HCT116 (cell line): ENCODE measurements at regions not wholly inside any gene's neighbourhood (a gene's known extent, or its start where the extent isn't known, plus 50 kb on each side); places are given as distances from the start of the nearest gene placed in this dataset.

Source experiments
- ATAC-seq: fragments of 200-7000 bp; cut with Tn5 transposase; 2 replicates; pipeline ENCODE4 v1.9.1; 2020; ENCODE audit warnings: mild to moderate bottlenecking, moderate library complexity
- BruUV-seq: library from RNA; stranded (reverse); fragments of 400-500 nt; replicated peaks from 2 replicates; lab custom pipeline; 2021; lab: Mats Ljungman, UMichigan
- CTCF ChIA-PET: fragments of 300-600 bp; sonication (Branson Sonifier 250); formaldehyde crosslinking; loops from one replicate; lab custom pipeline; 2021; ENCODE audit warnings: antibody characterized with exemption; lab: Charles Lee
- POLR2A ChIA-PET: fragments of 300-600, 350-600 bp; sonication (Branson Sonifier 250); formaldehyde crosslinking; loops from one replicate; lab custom pipeline; 2021; ENCODE audit warnings: antibody characterized with exemption; lab: Charles Lee
- RAD21 ChIA-PET, 2 experiments: fragments of 300-600 bp; sonication (Branson Sonifier 250); formaldehyde crosslinking; loops; one replicate each; lab custom pipeline; 2023; ENCODE audit warnings: low total read pairs in 2 of 2; ENCODE audit not compliant: uncharacterized antibody in 2 of 2, unreplicated experiment in 2 of 2, low non-redundant PET in 1 of 2; lab: Charles Lee
- DNase-seq: peaks from one replicate; pipeline ENCODE4 v3.0.0-alpha.2; 2010; ENCODE audit warnings: low read depth, low spot score
- H2AFZ ChIP-seq: fragments of 200-600 bp; shearing (Covaris generic), sonication (generic); 2 replicates; pipeline ENCODE4 v1.6.1; 2017; ENCODE audit warnings: low read depth, mixed run types, mixed read lengths, antibody characterized with exemption, low read length; ENCODE audit not compliant: poor library complexity, severe bottlenecking
- H3K27ac ChIP-seq: 2 replicates; pipeline ENCODE4 v1.5.1; 2012; ENCODE audit warnings: low read depth, low read length
- H3K27me3 ChIP-seq: fragments of 200-600 bp; sonication (generic); 2 replicates; pipeline ENCODE4 v1.6.1; 2016; ENCODE audit warnings: mixed run types, low read length, mixed read lengths; ENCODE audit not compliant: insufficient read depth
- H3K36me3 ChIP-seq, 2 experiments: fragments of 200-500 bp in 1 of 2; fragments of 200-600 bp in 1 of 2; sonication (Bioruptor generic) in 1 of 2; sonication (generic) in 1 of 2; 2 replicates each; pipeline versions ENCODE4 v1.5.1 to v1.6.1; 2014 to 2016; ENCODE audit warnings: low read length in 2 of 2, inconsistent platforms in 1 of 2, mixed read lengths in 1 of 2, mixed run types in 1 of 2; ENCODE audit not compliant: insufficient read depth in 2 of 2, control insufficient read depth in 1 of 2
- H3K4me1 ChIP-seq, 2 experiments: fragments of 200-600 bp in 1 of 2; sonication (generic) in 1 of 2; 2 replicates each; pipeline versions ENCODE4 v1.5.1 to v1.6.1; 2012 to 2017; ENCODE audit warnings: low read length in 2 of 2, inconsistent platforms in 1 of 2, mild to moderate bottlenecking in 1 of 2, mixed read lengths in 1 of 2, mixed run types in 1 of 2, moderate library complexity in 1 of 2; ENCODE audit not compliant: insufficient read depth in 2 of 2, control insufficient read depth in 1 of 2
- H3K4me2 ChIP-seq: fragments of 200-600 bp; sonication (generic); 2 replicates; pipeline ENCODE4 v1.6.1; 2017; ENCODE audit warnings: mixed run types, low read length, mixed read lengths
- H3K4me3 ChIP-seq, 2 experiments: fragments of 200-600 bp in 1 of 2; sonication (generic) in 1 of 2; replicated peaks in 1 of 2; 2 replicates each; pipeline ENCODE4 v1.5.1; 2011 to 2016; ENCODE audit warnings: low read length in 2 of 2, control low read depth in 1 of 2, low read depth in 1 of 2, mild to moderate bottlenecking in 1 of 2, mixed read lengths in 1 of 2, mixed run types in 1 of 2
- H3K79me2 ChIP-seq: fragments of 200-600 bp; sonication (generic); 2 replicates; pipeline ENCODE4 v1.6.1; 2017; ENCODE audit warnings: mild to moderate bottlenecking, mixed run types, low read length, moderate library complexity, mixed read lengths; ENCODE audit not compliant: insufficient read depth
- H3K9ac ChIP-seq: fragments of 200-600 bp; sonication (generic); 2 replicates; pipeline ENCODE4 v1.6.1; 2016; ENCODE audit warnings: low read length, mixed read lengths
- H3K9me2 ChIP-seq: fragments of 200-600 bp; sonication (generic), shearing (Covaris generic); 2 replicates; pipeline ENCODE4 v1.6.1; 2017; ENCODE audit warnings: mixed run types, mild to moderate bottlenecking, moderate library complexity; ENCODE audit not compliant: insufficient read depth
- H3K9me3 ChIP-seq, 2 experiments: fragments of 200-500 bp in 1 of 2; fragments of 200-600 bp in 1 of 2; sonication (Bioruptor generic) in 1 of 2; sonication (generic) in 1 of 2; 2 replicates each; pipeline ENCODE4 v1.6.1; 2014 to 2017; ENCODE audit warnings: low read length in 2 of 2, mixed read lengths in 2 of 2, inconsistent platforms in 1 of 2, low read depth in 1 of 2, mild to moderate bottlenecking in 1 of 2, mixed run types in 1 of 2, moderate library complexity in 1 of 2; ENCODE audit not compliant: control insufficient read depth in 1 of 2, insufficient read depth in 1 of 2
- H4K20me1 ChIP-seq: fragments of 200-600 bp; sonication (generic), shearing (Covaris generic); 2 replicates; pipeline ENCODE4 v1.6.1; 2017; ENCODE audit warnings: mixed run types, mild to moderate bottlenecking, moderate library complexity; ENCODE audit not compliant: insufficient read depth
- CBX3 ChIP-seq: IDR thresholded peaks from 2 replicates; pipeline ENCODE4 v1.6.1; 2012; ENCODE audit warnings: low read depth
- ELF1 ChIP-seq: IDR thresholded peaks from 2 replicates; pipeline ENCODE4 v1.6.1; 2012; ENCODE audit warnings: low read depth, borderline replicate concordance
- EZH2 ChIP-seq: fragments of 200-600 bp; sonication (generic); IDR thresholded peaks from 2 replicates; pipeline ENCODE4 v1.6.1; 2017; ENCODE audit warnings: antibody characterized with exemption, mixed run types
- EZH2phosphoT487 ChIP-seq: fragments of 200-600 bp; IDR thresholded peaks from 2 replicates; pipeline ENCODE4 v1.6.1; 2018; ENCODE audit warnings: antibody characterized with exemption, borderline replicate concordance
- POLR2AphosphoS5 ChIP-seq: IDR thresholded peaks from 2 replicates; pipeline ENCODE4 v1.6.1; 2011; ENCODE audit warnings: mild to moderate bottlenecking, low read depth, low read length, moderate library complexity
- ZFX ChIP-seq: fragments of 450-650 bp; IDR thresholded peaks from 2 replicates; pipeline ENCODE4 v1.6.1; 2017
- intact Hi-C: fragments of 100-400 bp; cut with micrococcal nuclease; formaldehyde crosslinking; loops from 2 replicates; pipeline ENCODE4 v1.10.0; 2022
- TF ChIP-seq, protein P1 (sequence below): IDR thresholded peaks from 2 replicates; pipeline ENCODE4 v1.6.1; 2012

DNA sequence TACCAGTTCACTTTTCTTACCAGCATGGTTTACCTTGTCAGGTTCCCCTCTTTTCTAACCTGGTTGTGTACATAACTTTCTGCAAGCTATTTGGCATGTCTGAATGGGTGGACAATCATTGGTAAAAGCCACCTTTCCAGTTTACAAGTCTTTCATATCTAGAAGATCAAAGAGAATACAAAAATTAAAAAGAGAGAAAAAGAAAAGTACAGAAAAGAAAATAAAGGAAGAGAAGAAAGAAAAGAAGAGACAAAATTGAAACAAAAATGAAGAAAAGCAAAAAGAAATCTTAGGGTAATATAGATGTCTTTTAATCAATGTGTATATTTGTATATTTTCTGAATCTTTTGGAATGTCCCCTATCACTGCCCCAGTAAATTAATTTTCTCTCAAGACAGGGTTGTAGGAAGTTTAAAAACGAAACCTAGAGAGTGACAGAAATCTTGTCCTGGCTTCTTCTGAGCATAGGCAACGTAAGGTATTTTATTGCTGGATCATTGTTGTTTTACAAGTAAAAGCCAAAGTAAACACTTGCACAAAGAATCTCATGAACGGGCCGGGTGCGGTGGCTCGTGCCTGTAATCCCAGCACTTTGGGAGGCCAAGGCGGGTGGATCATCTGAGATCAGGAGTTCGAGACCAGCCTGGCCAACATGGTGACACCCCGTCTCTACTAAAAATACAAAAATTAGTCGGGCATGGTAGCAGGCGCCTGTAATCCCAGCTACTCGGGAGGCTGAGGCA is 98.7 kb upstream of the IFNE start (continued):
- TF ChIP-seq ELF1 (no peak), ZFX (no peak), EZH2 (no peak)
- TF ChIP-seq, protein P1, sequence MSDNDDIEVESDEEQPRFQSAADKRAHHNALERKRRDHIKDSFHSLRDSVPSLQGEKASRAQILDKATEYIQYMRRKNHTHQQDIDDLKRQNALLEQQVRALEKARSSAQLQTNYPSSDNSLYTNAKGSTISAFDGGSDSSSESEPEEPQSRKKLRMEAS, result no peak; the same call in 1 of the 2 replicates
- TF ChIP-seq, all 23 proteins: peak for 6

DNA sequence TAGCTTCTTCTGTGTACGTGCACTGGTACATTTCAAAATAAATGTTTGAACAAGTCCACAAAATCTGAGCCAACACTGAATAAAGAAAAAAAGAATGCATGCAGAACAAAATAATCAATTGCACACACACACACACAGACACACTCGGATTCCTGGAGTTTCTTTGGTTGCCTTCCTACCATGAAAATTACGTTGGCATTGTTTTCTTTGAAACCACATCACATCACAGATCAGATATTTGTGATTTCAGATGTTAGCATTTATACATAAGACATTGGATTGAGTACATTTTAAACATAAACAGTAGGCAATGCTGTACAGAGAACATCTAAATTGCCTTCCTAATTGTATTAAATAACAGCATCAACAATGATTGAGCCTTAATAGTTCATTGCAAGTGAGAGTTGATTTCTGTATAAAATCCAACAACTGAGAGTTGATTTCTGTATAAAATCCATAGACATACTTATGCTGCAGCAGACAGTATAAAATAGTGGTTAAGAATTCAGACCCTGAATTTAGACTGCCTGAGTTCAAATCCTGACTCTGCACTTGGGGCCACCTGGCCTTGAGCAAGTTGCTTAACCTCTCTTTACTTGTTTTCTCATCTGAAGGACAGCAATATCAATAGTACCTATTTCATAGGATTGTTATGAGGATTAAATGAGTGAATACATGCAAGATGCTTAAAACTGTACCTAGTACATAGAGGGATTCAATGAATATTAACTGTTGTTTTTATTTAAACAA is 101.7 kb upstream of the IFNE start:
- peak overlapping the region in 1 of 2 experiments; percentile 30; a peak in 1 of 4 replicates for H3K4me3 ChIP-seq
- ChIA-PET POLR2A (interaction anchor here (0.8 to 8.3 kb wide), 11 partner anchors 7 to 102 kb away, joined by 3 to 154 read pairs (median 11); no protein-coding TSS in a partner anchor), RAD21 (no interaction called here), CTCF (interaction anchor here (1.5 to 2.4 kb wide), 2 partner anchors 205 kb away, joined by 5 to 7 read pairs; no protein-coding TSS in a partner anchor)
- H3K79me2 ChIP-seq, result peaks cover 100% of the 10 kb centered on the region
- H3K9me2 ChIP-seq, result no peaks in the 10 kb centered on the region
- peak overlapping the region; percentile 63 for H3K9ac ChIP-seq
- H3K4me2 ChIP-seq, result peak overlapping the region; percentile 62
- BruUV-seq, result no TSS peak
- H3K27me3 ChIP-seq, result no peaks in the 10 kb centered on the region
- peak overlapping the region; percentile 99 for H3K27ac ChIP-seq
- peaks cover 91 to 100% of the 10 kb centered on the region in 2 experiments for H3K4me1 ChIP-seq
- peaks cover 2 to 47% of the 10 kb centered on the region in 2 experiments; a peak in 3 of 4 replicates for H3K36me3 ChIP-seq
- no peaks in the 10 kb centered on the region for H3K9me3 ChIP-seq
- no peak for ATAC-seq
- no peak for DNase-seq
- H4K20me1 ChIP-seq, result no peaks in the 10 kb centered on the region
- no peak overlapping the region for H2AFZ ChIP-seq
- TF ChIP-seq POLR2AphosphoS5 (peak; percentile 12; the same call in 1 of the 2 replicates), EZH2phosphoT487 (no peak), CBX3 (0 out of 2 replicates have a peak, but pooled peaks have one; percentile 36)
- intact Hi-C loops, result loop anchor here (5.0 kb wide), 1 partner anchor 247 kb away; the partner anchor contains the start of gene KLHL9
